Gastroesophageal sphincter (tissue), 3 donors: ENCODE measurements at regions not wholly inside any gene's neighbourhood (a gene's known extent, or its start where the extent isn't known, plus 50 kb on each side); places are given as distances from the start of the nearest gene placed in this dataset.

Experiments used
- CTCF ChIP-seq, 4 experiments: fragments of 200-600 bp in 2 of 4; fragments of 450-650 bp in 2 of 4; sonication (generic) in 1 of 4; IDR thresholded peaks; one replicate each; pipeline ENCODE4 v1.5.1; 2017 to 2019; ENCODE audit warnings: antibody characterized with exemption in 4 of 4, mild to moderate bottlenecking in 2 of 4, moderate library complexity in 2 of 4
- EP300 ChIP-seq: sonication (generic); formaldehyde crosslinking; IDR thresholded peaks from one replicate; pipeline ENCODE4 v1.6.1; 2017; ENCODE audit warnings: antibody characterized with exemption, mild to moderate bottlenecking
- POLR2A ChIP-seq, 2 donors: fragments of 450-650 bp; IDR thresholded peaks; one replicate each; pipeline ENCODE4 v1.6.1; 2017; ENCODE audit warnings: antibody characterized with exemption in 2 of 2, mild to moderate bottlenecking in 2 of 2, moderate library complexity in 1 of 2
- POLR2AphosphoS5 ChIP-seq: sonication (generic); formaldehyde crosslinking; IDR thresholded peaks from one replicate; pipeline ENCODE4 v1.6.1; 2017; ENCODE audit warnings: antibody characterized with exemption

- no peak for TF ChIP-seq POLR2A (IDR thresholded peaks at IDR 0.05)
- TF ChIP-seq CTCF (IDR thresholded peaks at IDR 0.05) = no peak
- no peak for TF ChIP-seq EP300
- no peak for TF ChIP-seq POLR2AphosphoS5
Measured at GRCh38 chrX:138856881-138857604, 145.5 kb upstream of the FGF13 start.
